GM23338 (cell line): ENCODE measurements at regions not wholly inside any gene's neighbourhood (a gene's known extent, or its start where the extent isn't known, plus 50 kb on each side); places are given as distances from the start of the nearest gene placed in this dataset.

Experiments used
- ATAC-seq: fragments of 200-7000 bp; cut with Tn5 transposase; 3 replicates; pipeline ENCODE4 v1.9.1; 2020
- DNase-seq: peaks from one replicate; pipeline ENCODE4 v3.0.0-alpha.2; 2015; ENCODE audit warnings: low spot score
- H2AFZ ChIP-seq: fragments of 200-600 bp; sonication (generic); 2 replicates; pipeline ENCODE4 v1.8.0; 2016; ENCODE audit warnings: antibody characterized with exemption, mild to moderate bottlenecking, moderate library complexity
- H3F3A ChIP-seq: fragments of 200-600 bp; sonication (generic); replicated peaks from 2 replicates; pipeline ENCODE4 v1.8.0; 2017; ENCODE audit warnings: antibody characterized with exemption, mixed run types, low read depth
- H3K27ac ChIP-seq: fragments of 200-600 bp; sonication (generic); 2 replicates; pipeline ENCODE4 v1.6.1; 2016; ENCODE audit warnings: low read depth
- H3K27me3 ChIP-seq: fragments of 200-600 bp; sonication (generic); 2 replicates; pipeline ENCODE4 v1.8.0; 2016; ENCODE audit warnings: mild to moderate bottlenecking, mixed run types, moderate library complexity; ENCODE audit not compliant: insufficient read depth
- H3K36me3 ChIP-seq: fragments of 200-600 bp; sonication (generic); 2 replicates; pipeline ENCODE4 v1.8.0; 2016; ENCODE audit warnings: mild to moderate bottlenecking; ENCODE audit not compliant: insufficient read depth
- H3K4me1 ChIP-seq: fragments of 200-600 bp; sonication (generic); 2 replicates; pipeline ENCODE4 v1.8.0; 2016; ENCODE audit warnings: mild to moderate bottlenecking, moderate library complexity; ENCODE audit not compliant: insufficient read depth
- H3K4me2 ChIP-seq: fragments of 200-600 bp; sonication (generic); 2 replicates; pipeline ENCODE4 v1.7.1; 2017; ENCODE audit warnings: mixed run types
- H3K4me3 ChIP-seq: fragments of 200-600 bp; sonication (generic); 2 replicates; pipeline ENCODE4 v1.6.1; 2016; ENCODE audit warnings: mixed run types
- H3K79me2 ChIP-seq: fragments of 200-600 bp; sonication (generic); replicated peaks from 2 replicates; pipeline ENCODE4 v1.8.0; 2017; ENCODE audit warnings: mild to moderate bottlenecking; ENCODE audit not compliant: insufficient read depth
- H3K9me2 ChIP-seq: fragments of 200-600 bp; sonication (generic); 2 replicates; pipeline ENCODE4 v1.8.0; 2017; ENCODE audit not compliant: insufficient read depth
- H4K20me1 ChIP-seq: fragments of 200-600 bp; sonication (generic); replicated peaks from 2 replicates; pipeline ENCODE4 v1.8.0; 2017; ENCODE audit warnings: mild to moderate bottlenecking; ENCODE audit not compliant: insufficient read depth
- H3K27ac Mint-ChIP-seq: 2 replicates; pipeline ENCODE4 v1.8.0; 2020; ENCODE audit warnings: inconsistent platforms, mild to moderate bottlenecking, moderate library complexity, mixed read lengths
- H3K27me3 Mint-ChIP-seq: 3 replicates; pipeline ENCODE4 v1.8.0; 2022; ENCODE audit warnings: low read depth, mild to moderate bottlenecking, moderate library complexity, mixed read lengths, inconsistent platforms; ENCODE audit not compliant: insufficient read depth, poor library complexity
- H3K36me3 Mint-ChIP-seq: 3 replicates; pipeline ENCODE4 v1.8.0; 2021; ENCODE audit warnings: low read depth, mild to moderate bottlenecking, inconsistent platforms, moderate library complexity, mixed read lengths
- H3K4me1 Mint-ChIP-seq: 3 replicates; pipeline ENCODE4 v1.8.0; 2020; ENCODE audit warnings: mild to moderate bottlenecking, inconsistent platforms, mixed read lengths
- H3K4me3 Mint-ChIP-seq: 3 replicates; pipeline ENCODE4 v1.8.0; 2021; ENCODE audit warnings: moderate library complexity, mild to moderate bottlenecking, inconsistent platforms, mixed read lengths
- H3K9me3 Mint-ChIP-seq: 3 replicates; pipeline ENCODE4 v1.8.0; 2020; ENCODE audit warnings: moderate library complexity, mild to moderate bottlenecking, inconsistent platforms, mixed read lengths
- CREB1 ChIP-seq: fragments of 250-450 bp; sonication (Bioruptor Pico); IDR thresholded peaks from 2 replicates; pipeline ENCODE4 v1.5.0; 2020; ENCODE audit warnings: low read depth, mild to moderate bottlenecking, moderate library complexity
- ETS1 ChIP-seq: IDR thresholded peaks from 2 replicates; pipeline ENCODE4 v1.6.1; 2016; ENCODE audit warnings: antibody characterized with exemption
- EZH2phosphoT487 ChIP-seq: fragments of 200-600 bp; sonication (generic); IDR thresholded peaks from one replicate; pipeline ENCODE4 v1.8.1; 2018; ENCODE audit warnings: antibody characterized with exemption; ENCODE audit not compliant: unreplicated experiment
- POLR2AphosphoS5 ChIP-seq: IDR thresholded peaks from 2 replicates; pipeline ENCODE4 v1.6.1; 2016; ENCODE audit warnings: antibody characterized with exemption, low read depth
- REST ChIP-seq: IDR thresholded peaks from one replicate; pipeline ENCODE4 v1.6.1; 2018; ENCODE audit warnings: antibody characterized with exemption; ENCODE audit not compliant: unreplicated experiment
- ZNF331 ChIP-seq: fragments of 250-450 bp; sonication (Bioruptor Pico); IDR thresholded peaks from 2 replicates; pipeline ENCODE4 v1.5.0; 2020; ENCODE audit warnings: low read depth, mild to moderate bottlenecking, moderate library complexity
- ZNF462 ChIP-seq: fragments of 250-450 bp; sonication (Bioruptor Pico); IDR thresholded peaks from 2 replicates; pipeline ENCODE4 v1.5.0; 2020; ENCODE audit warnings: mild to moderate bottlenecking, moderate library complexity

- DNase-seq (no peak), ATAC-seq (no peak)
- no peaks in the 10 kb centered on the region for H3K27me3 ChIP-seq
- no peak overlapping the region for H2AFZ ChIP-seq
- H3K4me2 ChIP-seq, result no peak overlapping the region
- H3K36me3 ChIP-seq, result no peaks in the 10 kb centered on the region
- H4K20me1 ChIP-seq, result no peaks in the 10 kb centered on the region
- no peak for TF ChIP-seq ZNF462
- no peak for TF ChIP-seq REST
- TF ChIP-seq CREB1 (CRISPR knock-in tag), result no peak
- TF ChIP-seq ZNF331 (CRISPR knock-in tag), result no peak
- TF ChIP-seq ETS1, result no peak
- TF ChIP-seq EZH2phosphoT487, result no peak
- TF ChIP-seq POLR2AphosphoS5, result no peak
- peaks cover 4% of the 10 kb centered on the region; the same call in 1 of the 2 replicates for H3K9me2 ChIP-seq
- no peak overlapping the region for H3K4me3 ChIP-seq
- H3F3A ChIP-seq, result no peaks in the 10 kb centered on the region
- no peak overlapping the region for H3K4me3 Mint-ChIP-seq
- H3K9me3 Mint-ChIP-seq, result no peaks in the 10 kb centered on the region
- no peaks in the 10 kb centered on the region for H3K79me2 ChIP-seq
- no peak overlapping the region for H3K27ac ChIP-seq
- no peak overlapping the region for H3K27ac Mint-ChIP-seq
- H3K36me3 Mint-ChIP-seq, result no peaks in the 10 kb centered on the region
- H3K4me1 Mint-ChIP-seq, result no peaks in the 10 kb centered on the region
- no peaks in the 10 kb centered on the region for H3K4me1 ChIP-seq
- peaks cover 1% of the 10 kb centered on the region for H3K27me3 Mint-ChIP-seq
These were observed 69.3 kb upstream of the MOCS2 start for GRCh38 chr5:53178830-53179229.
